ENCODE measurements at regions not wholly inside any gene's neighbourhood (a gene's known extent, or its start where the extent isn't known, plus 50 kb on each side); places are given as distances from the start of the nearest gene placed in this dataset.

- H3K9me3 ChIP-seq (ENCODE audit: control insufficient read depth, low read length): no peaks in the 10 kb centered on the region
- H3K36me3 ChIP-seq (ENCODE audit: control insufficient read depth, insufficient read depth, low read length): no peaks in the 10 kb centered on the region
- no peaks in the 10 kb centered on the region for H3K27me3 ChIP-seq (ENCODE audit: control insufficient read depth, insufficient read depth, low read length)
- H3K27ac ChIP-seq: no peak overlapping the region
- no peak overlapping the region for H3K4me2 ChIP-seq (ENCODE audit: low read length)
- no peaks in the 10 kb centered on the region for H3K4me1 ChIP-seq
- H3K79me2 ChIP-seq: no peaks in the 10 kb centered on the region
- no peak for TF ChIP-seq CTCF (IDR thresholded peaks at IDR 0.05)
- H3K4me3 ChIP-seq (ENCODE audit: low read depth, low read length): no peak overlapping the region
- H3K9ac ChIP-seq: no peak overlapping the region
- H2AFZ ChIP-seq: no peak overlapping the region
Observed at GRCh38 chr3:153578046-153578445, 416.0 kb downstream of the RAP2B start.

GRCh38 chr3:153590051-153590450 lies 428.0 kb downstream of the RAP2B start:
- H3K9me3 ChIP-seq (ENCODE audit: control insufficient read depth, low read length): no peaks in the 10 kb centered on the region
- H2AFZ ChIP-seq: no peak overlapping the region
- TF ChIP-seq CTCF (IDR thresholded peaks at IDR 0.05): no peak
- no peak overlapping the region for H3K4me2 ChIP-seq (ENCODE audit: low read length)
- H3K9ac ChIP-seq: no peak overlapping the region
- no peak overlapping the region for H3K4me3 ChIP-seq (ENCODE audit: low read depth, low read length)
- H3K27ac ChIP-seq: no peak overlapping the region
- no peaks in the 10 kb centered on the region for H3K79me2 ChIP-seq
- H3K36me3 ChIP-seq (ENCODE audit: control insufficient read depth, insufficient read depth, low read length): no peaks in the 10 kb centered on the region
- no peaks in the 10 kb centered on the region for H3K27me3 ChIP-seq (ENCODE audit: control insufficient read depth, insufficient read depth, low read length)
- no peaks in the 10 kb centered on the region for H3K4me1 ChIP-seq

- H2AFZ ChIP-seq: no peak overlapping the region
- H3K9me3 ChIP-seq (ENCODE audit: control insufficient read depth, low read length): no peaks in the 10 kb centered on the region
- no peaks in the 10 kb centered on the region for H3K4me1 ChIP-seq
- no peak for TF ChIP-seq CTCF (IDR thresholded peaks at IDR 0.05)
- no peaks in the 10 kb centered on the region for H3K79me2 ChIP-seq
- no peak overlapping the region for H3K4me2 ChIP-seq (ENCODE audit: low read length)
- no peaks in the 10 kb centered on the region for H3K27me3 ChIP-seq (ENCODE audit: control insufficient read depth, insufficient read depth, low read length)
- H3K4me3 ChIP-seq (ENCODE audit: low read depth, low read length): no peak overlapping the region
- no peaks in the 10 kb centered on the region for H3K36me3 ChIP-seq (ENCODE audit: control insufficient read depth, insufficient read depth, low read length)
- no peak overlapping the region for H3K27ac ChIP-seq
- no peak overlapping the region for H3K9ac ChIP-seq
Observed at GRCh38 chr3:153591561-153592245, 429.7 kb downstream of the RAP2B start.

- H2AFZ ChIP-seq: no peak overlapping the region
- no peaks in the 10 kb centered on the region for H3K4me1 ChIP-seq
- H3K9ac ChIP-seq: no peak overlapping the region
- H3K36me3 ChIP-seq (ENCODE audit: control insufficient read depth, insufficient read depth, low read length): no peaks in the 10 kb centered on the region
- H3K79me2 ChIP-seq: no peaks in the 10 kb centered on the region
- no peak overlapping the region for H3K4me2 ChIP-seq (ENCODE audit: low read length)
- no peaks in the 10 kb centered on the region for H3K27me3 ChIP-seq (ENCODE audit: control insufficient read depth, insufficient read depth, low read length)
- TF ChIP-seq CTCF (IDR thresholded peaks at IDR 0.05): peak; percentile 53
- no peak overlapping the region for H3K4me3 ChIP-seq (ENCODE audit: low read depth, low read length)
- no peak overlapping the region for H3K27ac ChIP-seq
- H3K9me3 ChIP-seq (ENCODE audit: control insufficient read depth, low read length): no peaks in the 10 kb centered on the region
Observed at GRCh38 chr3:153595186-153595815, 433.3 kb downstream of the RAP2B start.

GRCh38 chr3:153596401-153596800 lies 434.4 kb downstream of the RAP2B start:
- H3K79me2 ChIP-seq: no peaks in the 10 kb centered on the region
- no peaks in the 10 kb centered on the region for H3K9me3 ChIP-seq (ENCODE audit: control insufficient read depth, low read length)
- H3K9ac ChIP-seq: no peak overlapping the region
- H3K36me3 ChIP-seq (ENCODE audit: control insufficient read depth, insufficient read depth, low read length): no peaks in the 10 kb centered on the region
- H3K4me1 ChIP-seq: no peaks in the 10 kb centered on the region
- H2AFZ ChIP-seq: no peak overlapping the region
- H3K4me2 ChIP-seq (ENCODE audit: low read length): no peak overlapping the region
- no peaks in the 10 kb centered on the region for H3K27me3 ChIP-seq (ENCODE audit: control insufficient read depth, insufficient read depth, low read length)
- no peak for TF ChIP-seq CTCF (IDR thresholded peaks at IDR 0.05)
- H3K27ac ChIP-seq: no peak overlapping the region
- H3K4me3 ChIP-seq (ENCODE audit: low read depth, low read length): no peak overlapping the region

Measured in parathyroid adenoma (tissue), 2 donors.